Chondrocyte (in vitro differentiated cells): ENCODE measurements at regions not wholly inside any gene's neighbourhood (a gene's known extent, or its start where the extent isn't known, plus 50 kb on each side); places are given as distances from the start of the nearest gene placed in this dataset.

Experiments used
- DNase-seq: peaks from one replicate; pipeline ENCODE4 v3.0.0; 2021; ENCODE audit warnings: mixed read lengths, low spot score
- H3K27ac Mint-ChIP-seq: one replicate; pipeline ENCODE4 v1.8.0; 2021; ENCODE audit warnings: mild to moderate bottlenecking, moderate library complexity, mixed read lengths; ENCODE audit not compliant: unreplicated experiment
- H3K27me3 Mint-ChIP-seq: 2 replicates; pipeline ENCODE4 v1.8.0; 2021; ENCODE audit warnings: low read depth, mixed read lengths
- H3K36me3 Mint-ChIP-seq: 2 replicates; pipeline ENCODE4 v1.8.0; 2021; ENCODE audit warnings: low read depth, mixed read lengths
- H3K4me1 Mint-ChIP-seq: 2 replicates; pipeline ENCODE4 v1.8.0; 2021; ENCODE audit warnings: low read depth, mild to moderate bottlenecking, mixed read lengths
- H3K4me3 Mint-ChIP-seq: one replicate; pipeline ENCODE4 v1.8.0; 2021; ENCODE audit warnings: mild to moderate bottlenecking, moderate library complexity, mixed read lengths; ENCODE audit not compliant: unreplicated experiment
- H3K9me3 Mint-ChIP-seq: 2 replicates; pipeline ENCODE4 v1.8.0; 2021; ENCODE audit warnings: low read depth, mixed read lengths
- CTCF ChIP-seq: fragments of 200-600 bp; sonication (generic); IDR thresholded peaks from 2 replicates; pipeline ENCODE4 v1.5.0; 2021; ENCODE audit warnings: antibody characterized with exemption, mild to moderate bottlenecking, moderate library complexity

- no peak for TF ChIP-seq CTCF
- no peak overlapping the region for H3K4me3 Mint-ChIP-seq
- H3K27ac Mint-ChIP-seq, result no peak overlapping the region
- peaks cover 2% of the 10 kb centered on the region for H3K9me3 Mint-ChIP-seq
- no peaks in the 10 kb centered on the region for H3K27me3 Mint-ChIP-seq
- no peak for DNase-seq
- H3K36me3 Mint-ChIP-seq, result no peaks in the 10 kb centered on the region
- peaks cover 14% of the 10 kb centered on the region for H3K4me1 Mint-ChIP-seq
These were observed 339.0 kb upstream of the KLF3 start for GRCh38 chr4:38324861-38325628.

- H3K4me3 Mint-ChIP-seq, result no peak overlapping the region
- no peak for DNase-seq
- H3K9me3 Mint-ChIP-seq, result peaks cover 2% of the 10 kb centered on the region
- H3K27me3 Mint-ChIP-seq, result no peaks in the 10 kb centered on the region
- TF ChIP-seq CTCF, result no peak
- H3K36me3 Mint-ChIP-seq, result no peaks in the 10 kb centered on the region
- H3K4me1 Mint-ChIP-seq, result peaks cover 12% of the 10 kb centered on the region
- no peak overlapping the region for H3K27ac Mint-ChIP-seq
These were observed 338.4 kb upstream of the KLF3 start for GRCh38 chr4:38325629-38325913.

GRCh38 chr4:38326499-38326898 is 337.5 kb upstream of the KLF3 start:
- no peak overlapping the region for H3K27ac Mint-ChIP-seq
- no peak for DNase-seq
- H3K4me3 Mint-ChIP-seq, result no peak overlapping the region
- H3K4me1 Mint-ChIP-seq, result peaks cover 12% of the 10 kb centered on the region
- H3K9me3 Mint-ChIP-seq, result peaks cover 2% of the 10 kb centered on the region
- TF ChIP-seq CTCF, result no peak
- no peaks in the 10 kb centered on the region for H3K27me3 Mint-ChIP-seq
- H3K36me3 Mint-ChIP-seq, result no peaks in the 10 kb centered on the region

- TF ChIP-seq CTCF, result no peak
- no peak overlapping the region for H3K27ac Mint-ChIP-seq
- DNase-seq, result no peak
- no peaks in the 10 kb centered on the region for H3K27me3 Mint-ChIP-seq
- peaks cover 2% of the 10 kb centered on the region for H3K9me3 Mint-ChIP-seq
- H3K4me3 Mint-ChIP-seq, result no peak overlapping the region
- H3K36me3 Mint-ChIP-seq, result no peaks in the 10 kb centered on the region
- peaks cover 11% of the 10 kb centered on the region for H3K4me1 Mint-ChIP-seq
These were observed 336.8 kb upstream of the KLF3 start for GRCh38 chr4:38327174-38327573.

- Mint-ChIP-seq H3K27ac (no peak overlapping the region), H3K36me3 (no peaks in the 10 kb centered on the region), H3K4me1 (peaks cover 4% of the 10 kb centered on the region), H3K27me3 (no peaks in the 10 kb centered on the region), H3K4me3 (no peak overlapping the region), H3K9me3 (peaks cover 2% of the 10 kb centered on the region)
- no peak for TF ChIP-seq CTCF
- no peak for DNase-seq
These were observed 334.8 kb upstream of the KLF3 start for GRCh38 chr4:38328989-38329729.
